ENCODE measurements at regions not wholly inside any gene's neighbourhood (a gene's known extent, or its start where the extent isn't known, plus 50 kb on each side); places are given as distances from the start of the nearest gene placed in this dataset.

- TF ChIP-seq ZFP30 (CRISPR knock-in tag; IDR thresholded peaks at IDR 0.05) (no peak), PPARA (CRISPR knock-in tag; IDR thresholded peaks at IDR 0.05; ENCODE audit: borderline replicate concordance) (no peak), TSHZ2 (CRISPR knock-in tag; IDR thresholded peaks at IDR 0.05) (no peak), ZNF565 (CRISPR knock-in tag; conservative IDR thresholded peaks at IDR 0.05; ENCODE audit: low read depth) (no peak)
These were observed 736.3 kb upstream of the ACVR2A start for GRCh38 chr2:147108548-147108947.
